ENCODE measurements at regions not wholly inside any gene's neighbourhood (a gene's known extent, or its start where the extent isn't known, plus 50 kb on each side); places are given as distances from the start of the nearest gene placed in this dataset.

DNA sequence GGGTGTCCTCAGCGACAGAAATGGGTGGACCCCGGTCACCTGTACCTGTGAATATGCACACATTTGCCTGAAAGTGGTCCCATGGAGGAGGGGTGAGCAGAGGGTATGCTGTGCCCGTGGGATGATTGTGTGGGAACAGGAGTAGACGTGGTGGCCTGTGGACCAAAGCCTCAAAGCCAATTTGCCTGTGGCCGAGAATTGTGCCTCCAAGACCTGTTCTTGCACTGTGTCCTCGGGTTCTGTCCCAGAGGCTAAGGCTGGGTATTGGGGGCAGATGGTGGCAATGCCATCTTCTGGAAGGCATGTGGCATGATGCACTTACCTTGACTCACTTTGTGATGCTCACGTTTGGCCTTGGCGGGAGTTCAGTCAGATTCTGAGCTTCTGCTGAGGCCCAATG, 351.0 kb downstream of the TCERG1L start:
- TF ChIP-seq POLR2A (IDR thresholded peaks at IDR 0.05; ENCODE audit: low read length), result no peak
- TF ChIP-seq CTCF (IDR thresholded peaks at IDR 0.05), result no peak
- no peak for TF ChIP-seq RFX5 (IDR thresholded peaks at IDR 0.05)
- TF ChIP-seq MAX (IDR thresholded peaks at IDR 0.05), result no peak

All from A549 (cell line).